ENCODE measurements at regions not wholly inside any gene's neighbourhood (a gene's known extent, or its start where the extent isn't known, plus 50 kb on each side); places are given as distances from the start of the nearest gene placed in this dataset.

DNA sequence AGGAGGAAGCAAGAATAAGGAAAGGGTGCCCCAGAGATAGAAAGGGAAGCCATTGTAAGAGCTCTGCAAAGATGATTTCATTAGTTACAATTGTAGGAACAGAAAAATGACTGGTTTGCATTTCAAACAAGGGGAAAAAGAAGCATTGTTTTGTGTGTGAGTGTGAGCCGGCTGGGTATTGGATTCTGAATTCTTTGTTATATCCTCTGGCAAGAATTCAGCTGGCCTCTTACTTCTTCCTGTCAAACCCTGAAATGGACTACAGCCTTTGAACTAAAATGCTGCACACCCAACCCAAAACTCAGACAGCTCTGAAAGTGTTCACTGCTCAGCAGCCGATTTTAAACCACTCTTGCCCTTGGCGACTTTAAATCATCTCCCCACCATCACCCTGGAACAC lies 461.3 kb downstream of the PMP22 start:
- no peak for DNase-seq

DNA sequence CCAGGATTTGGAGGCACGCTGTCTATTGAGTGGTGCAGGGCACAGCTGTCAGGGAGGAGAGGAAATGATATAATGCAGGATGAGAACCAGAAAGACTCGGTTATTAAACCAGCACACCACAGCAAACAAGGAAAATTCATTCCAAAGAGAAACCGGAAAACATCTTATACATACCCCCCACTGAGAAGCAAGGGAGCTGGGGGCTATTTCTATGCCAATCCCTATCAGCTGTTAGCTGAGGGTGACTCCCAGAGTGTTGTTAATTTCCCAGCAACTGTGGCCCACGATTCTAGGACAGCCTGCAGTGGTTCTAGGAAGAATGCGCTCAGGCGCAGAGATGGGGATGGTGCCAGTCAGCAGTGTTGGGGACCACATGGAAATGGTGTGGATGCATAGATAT lies 467.3 kb downstream of the PMP22 start:
- no peak for DNase-seq

DNA sequence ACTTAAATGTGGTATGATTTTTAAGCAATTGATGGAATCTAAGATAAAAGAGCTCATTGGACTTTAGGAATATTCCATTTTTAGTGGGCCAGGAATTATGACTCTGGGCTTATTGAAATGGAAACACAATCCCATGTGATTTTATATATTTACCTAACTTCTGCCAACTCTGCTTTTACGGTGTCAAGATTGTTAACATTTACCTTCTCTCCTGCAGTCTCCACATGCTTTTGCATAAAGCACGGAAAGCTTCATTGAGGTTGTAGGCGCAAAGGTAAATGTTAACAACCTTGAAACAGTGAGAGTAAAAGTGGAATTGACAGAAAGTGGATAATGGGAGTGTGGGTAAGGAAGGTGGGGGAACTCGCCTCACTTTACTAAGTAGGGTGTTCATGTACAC lies 468.1 kb downstream of the PMP22 start:
- no peak for DNase-seq

DNA sequence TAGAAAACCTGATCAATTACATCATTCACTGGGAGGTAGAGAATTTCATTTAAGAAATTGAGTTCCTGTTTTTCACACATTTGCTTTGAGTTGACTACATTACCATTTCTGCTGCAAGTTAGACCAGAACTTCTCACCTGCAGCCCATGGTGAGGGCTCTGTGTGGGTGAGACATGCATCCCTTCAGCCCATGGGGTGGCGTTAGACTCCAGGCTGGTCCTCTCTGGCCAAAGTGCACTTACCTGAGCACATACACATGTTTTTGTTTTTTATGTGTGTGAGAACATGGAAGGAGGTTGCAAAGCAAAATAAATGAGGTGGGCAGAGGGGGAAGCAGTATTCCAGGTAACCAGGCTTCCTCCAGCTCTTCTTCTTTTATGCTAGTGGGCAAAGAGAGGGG lies 470.2 kb downstream of the PMP22 start:
- DNase-seq: no peak

DNA sequence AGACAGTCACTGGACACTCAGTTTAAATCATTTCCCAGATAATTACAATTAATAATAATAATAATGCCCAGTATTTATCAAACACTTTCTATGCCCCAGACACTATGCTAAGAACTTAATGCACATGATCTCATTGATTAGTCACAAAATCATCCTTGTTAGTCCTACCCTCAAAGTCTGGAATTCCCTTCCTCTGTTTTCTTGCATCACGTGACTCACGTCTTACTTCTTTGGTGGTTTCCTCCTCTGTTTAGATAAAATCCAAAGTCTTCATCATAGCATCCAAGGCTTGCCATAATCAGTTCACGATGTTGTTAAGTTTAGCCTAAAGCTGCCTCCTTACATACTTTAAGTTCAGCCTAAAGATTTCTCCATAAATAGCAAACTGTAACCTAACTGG lies 471.9 kb downstream of the PMP22 start:
- no peak for DNase-seq

DNA sequence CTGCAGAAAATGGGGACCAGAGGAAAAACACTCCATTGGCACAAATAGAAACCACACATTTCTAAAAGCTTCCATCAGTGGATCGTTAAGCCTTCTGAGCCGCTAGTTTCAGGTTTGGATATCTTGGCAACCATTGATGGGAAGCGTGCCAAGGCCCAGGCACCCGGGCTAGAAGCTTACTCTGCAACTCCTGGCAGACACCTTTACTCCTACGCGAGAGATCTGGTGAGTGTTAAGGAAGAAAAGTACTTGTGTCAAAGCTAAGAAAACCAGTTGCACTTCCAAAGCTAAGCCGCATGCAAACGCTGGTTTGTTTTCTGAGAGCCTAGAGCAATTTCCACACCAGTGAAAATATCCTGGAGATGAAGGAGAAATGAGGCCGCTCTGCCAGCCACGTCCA lies 472.4 kb downstream of the PMP22 start:
- no peak for DNase-seq

DNA sequence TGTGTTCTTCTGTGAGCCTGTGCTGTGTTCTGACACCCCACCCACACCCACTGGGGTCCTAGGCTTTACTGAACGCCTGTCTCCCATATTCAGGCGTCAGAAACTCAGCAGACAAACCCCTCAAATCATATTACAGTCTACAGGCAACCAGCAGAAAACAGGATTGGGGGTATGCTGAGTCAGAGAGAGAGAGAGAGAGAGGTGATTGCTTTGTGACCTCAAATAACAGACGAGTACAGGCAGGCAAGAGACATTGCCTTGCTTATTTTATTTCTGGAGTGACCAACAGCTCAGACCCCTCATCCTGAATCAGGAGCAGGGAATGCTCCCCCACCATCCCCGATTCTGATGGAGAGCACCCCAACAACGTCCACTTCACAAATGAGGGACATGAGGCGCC lies 473.9 kb downstream of the PMP22 start:
- DNase-seq: no peak

DNA sequence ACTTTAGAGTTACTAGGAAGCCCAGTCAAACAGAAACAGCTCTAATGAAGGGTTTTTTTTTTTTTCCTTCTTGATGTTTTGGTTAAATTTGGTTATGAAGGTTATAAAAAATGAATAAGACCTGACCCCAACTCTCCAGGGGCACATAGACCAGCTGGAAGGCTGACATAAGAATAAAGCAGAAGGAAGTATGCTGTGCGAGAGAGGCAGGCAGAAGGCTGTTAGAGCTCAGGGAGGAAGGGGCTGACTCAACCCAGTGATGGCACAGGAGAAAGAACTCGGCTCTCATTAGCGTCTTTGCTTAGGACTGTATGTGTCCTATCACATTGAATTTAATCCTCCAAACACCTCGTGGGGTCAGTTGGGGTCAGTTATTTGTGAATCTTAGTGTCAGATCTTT lies 474.6 kb downstream of the PMP22 start:
- no peak for DNase-seq

DNA sequence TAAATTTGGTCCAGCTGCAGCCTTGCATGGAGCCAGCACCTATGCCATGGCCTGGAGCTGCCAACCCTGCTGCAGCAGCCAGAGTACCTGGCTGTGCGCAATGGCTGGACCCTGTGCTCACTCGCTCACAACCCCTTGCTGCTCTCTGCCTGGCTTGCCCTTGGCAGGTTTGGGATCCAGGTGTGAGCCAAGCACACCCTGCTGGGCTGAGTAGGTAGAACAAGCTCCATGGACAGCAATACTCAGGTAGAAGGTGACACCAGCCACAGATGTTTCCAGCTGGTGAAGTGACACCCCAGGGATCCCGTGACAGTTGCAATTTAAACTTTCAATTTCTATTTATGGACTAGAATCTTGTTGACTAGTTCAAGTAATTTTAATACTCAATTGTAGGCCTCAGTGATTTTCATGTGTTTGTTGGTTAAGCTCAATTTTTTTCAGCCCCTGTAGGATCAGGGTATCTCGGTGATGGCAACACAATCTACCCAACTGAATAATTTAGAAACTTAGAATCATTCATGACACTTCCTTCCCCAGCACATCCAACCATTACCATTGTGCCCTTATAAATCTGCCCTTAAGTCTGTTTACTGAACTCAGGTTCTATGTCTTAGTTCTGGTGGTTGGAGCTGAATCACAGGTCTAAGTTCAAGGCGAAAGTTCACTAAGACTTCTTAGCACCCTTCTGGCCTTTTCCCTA lies 480.0 kb downstream of the PMP22 start:
- no peak for DNase-seq

DNA sequence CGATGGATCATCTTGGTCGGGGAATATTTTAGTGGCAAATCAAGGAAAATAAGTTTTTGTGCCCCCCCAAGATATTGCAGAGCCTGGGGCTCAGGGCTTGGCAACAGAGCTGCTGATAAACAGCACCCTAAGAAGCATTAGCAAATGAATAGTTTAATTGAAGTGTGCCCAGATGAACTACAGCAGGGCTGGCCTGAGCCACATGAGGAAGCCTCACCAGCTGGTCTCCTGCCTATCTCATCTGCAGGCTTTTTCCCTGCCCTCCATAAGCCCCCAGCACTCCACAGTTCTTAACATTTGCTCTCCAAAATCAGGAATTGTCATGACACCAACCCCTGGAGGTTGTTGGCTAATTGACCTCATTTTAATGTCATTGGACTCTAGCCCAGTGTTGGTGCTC lies 480.2 kb downstream of the HS3ST3B1 start:
- no peak for DNase-seq

DNA sequence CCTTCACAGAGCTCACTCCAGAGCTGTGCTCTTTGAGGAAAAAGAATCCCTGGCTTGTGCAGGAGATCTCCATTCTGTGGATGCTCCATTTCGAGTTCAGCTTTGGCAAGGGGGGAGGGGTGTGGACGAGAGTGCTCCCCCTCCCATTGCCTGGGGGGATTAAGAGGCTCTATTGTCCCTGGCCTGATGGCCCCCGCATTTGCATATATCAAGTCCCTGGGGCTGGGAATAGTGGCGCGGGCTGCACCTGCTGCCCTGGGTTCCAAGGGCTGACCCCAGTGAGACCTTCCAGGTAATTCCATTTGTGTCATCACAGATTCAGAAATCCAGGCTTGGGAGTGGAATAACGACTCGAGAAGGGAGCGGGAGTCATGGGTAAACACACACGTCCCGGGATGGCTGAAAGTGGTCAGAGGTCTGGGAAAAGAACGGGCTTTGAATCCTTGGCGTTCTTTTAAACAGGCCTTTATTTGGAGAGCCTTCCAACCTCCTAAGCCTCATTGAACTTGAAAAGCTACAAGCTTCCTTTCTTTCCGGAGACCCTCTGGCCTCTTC lies 479.3 kb downstream of the HS3ST3B1 start:
- no peak for DNase-seq

DNA sequence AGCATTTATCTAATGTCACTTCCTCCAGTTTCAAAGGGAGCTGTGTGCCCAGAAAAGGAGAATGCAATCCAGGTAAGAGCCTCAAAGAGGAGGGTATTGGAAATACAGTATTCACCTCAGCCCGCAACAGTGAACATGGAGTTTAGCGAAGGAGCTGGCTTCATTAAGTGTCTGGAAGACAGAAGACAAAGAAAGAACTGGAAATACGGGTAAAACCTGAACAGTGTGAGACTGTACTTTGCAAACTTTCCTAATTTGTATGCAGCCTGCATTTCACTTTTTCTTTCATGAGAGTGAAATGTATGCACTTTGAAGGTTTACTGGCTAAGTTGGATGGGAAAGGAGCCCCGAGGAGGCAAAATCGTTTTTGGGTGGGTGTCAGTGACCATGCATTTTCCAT lies 478.4 kb downstream of the HS3ST3B1 start:
- DNase-seq: no peak

DNA sequence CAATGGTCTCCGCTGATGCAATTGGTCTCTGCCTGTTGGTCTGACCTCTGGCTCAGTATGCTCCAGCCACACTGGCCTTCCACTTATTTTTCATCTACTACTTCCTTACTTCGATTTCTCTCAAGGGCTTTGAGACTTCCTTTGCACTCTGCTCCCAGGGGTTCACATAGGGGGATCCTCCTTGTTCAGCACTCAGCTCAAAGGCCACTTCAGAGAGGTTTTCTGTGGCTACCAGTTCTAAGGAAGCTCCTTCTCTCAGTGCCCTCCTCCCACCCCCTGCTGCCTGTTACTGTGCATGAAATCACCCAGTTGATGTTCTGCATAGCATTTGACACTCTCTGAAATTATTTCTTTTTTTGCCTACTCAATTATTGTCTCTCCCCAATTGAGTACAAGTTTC lies 476.4 kb downstream of the HS3ST3B1 start:
- DNase-seq: no peak

DNA sequence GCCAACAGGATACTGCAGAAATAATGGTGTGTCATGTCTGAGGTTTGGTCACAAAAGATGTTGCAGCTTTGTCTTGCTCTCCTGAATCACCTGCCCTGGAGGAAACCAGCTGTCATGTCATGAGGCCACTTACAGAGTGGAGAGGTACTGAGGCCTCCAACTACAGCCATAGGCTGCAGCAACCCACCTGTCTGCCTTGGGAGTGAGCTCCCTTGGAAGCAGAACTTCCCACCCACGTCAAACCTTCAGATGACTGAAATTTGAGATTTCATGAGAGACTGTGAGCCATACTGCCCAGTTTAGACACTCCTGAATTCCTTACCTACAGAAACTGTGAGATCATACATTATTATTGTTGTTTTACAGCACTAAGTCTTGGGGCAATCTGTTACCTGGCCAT lies 475.9 kb downstream of the HS3ST3B1 start:
- DNase-seq: no peak

DNA sequence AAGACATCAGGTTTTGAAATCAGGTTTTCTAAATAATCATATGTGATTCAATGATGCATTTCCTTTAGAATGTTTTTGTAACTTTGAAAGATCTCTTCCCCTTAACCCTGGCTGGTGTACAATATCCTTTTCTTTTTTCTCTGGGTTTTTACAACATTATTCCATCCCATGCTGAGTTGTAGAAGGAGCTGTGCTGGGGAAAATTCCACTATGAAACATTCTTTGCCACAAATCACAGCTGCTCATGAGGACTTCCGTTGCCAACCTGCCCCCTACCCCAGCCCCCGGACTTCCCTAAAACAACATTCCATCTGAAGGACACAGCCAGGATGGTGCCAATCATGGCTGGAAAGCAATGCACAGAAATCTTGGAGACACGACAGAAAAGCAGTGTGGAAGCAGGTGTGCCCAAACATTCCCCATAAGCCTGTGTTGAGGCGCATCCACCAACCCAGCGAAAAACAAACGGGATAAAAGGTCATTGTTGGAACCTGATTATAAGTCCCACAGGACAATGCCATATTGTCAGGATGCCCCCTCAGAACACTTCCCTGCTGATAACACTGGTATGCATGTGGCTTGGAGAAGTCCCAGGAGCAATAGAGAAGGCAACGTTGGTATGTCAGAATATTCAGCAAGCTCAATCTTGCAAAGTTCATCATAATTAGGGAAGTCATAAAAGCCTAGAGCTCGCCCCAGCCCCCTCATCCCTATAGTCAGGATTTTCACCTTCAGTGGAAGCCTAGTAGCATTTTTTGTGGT lies 475.0 kb downstream of the HS3ST3B1 start:
- DNase-seq: no peak

DNA sequence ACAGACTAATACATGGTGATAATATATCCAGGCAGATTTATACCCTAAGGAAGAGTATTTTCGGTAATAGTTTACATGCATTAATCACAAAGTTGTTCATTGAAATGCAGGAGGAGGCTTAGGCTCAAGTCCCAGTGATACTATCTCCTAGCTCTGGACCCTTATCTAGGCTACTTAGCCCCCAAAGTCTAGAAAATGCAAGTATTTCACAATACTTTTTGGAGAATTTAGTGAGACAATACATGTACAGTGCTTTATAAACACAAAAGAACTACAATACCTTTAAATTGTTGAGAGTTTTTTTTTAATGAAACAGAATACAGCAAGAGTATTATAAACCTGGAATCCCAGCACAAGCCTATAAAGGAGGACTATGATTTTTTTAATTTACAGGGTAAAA lies 473.9 kb downstream of the HS3ST3B1 start:
- DNase-seq: no peak

DNA sequence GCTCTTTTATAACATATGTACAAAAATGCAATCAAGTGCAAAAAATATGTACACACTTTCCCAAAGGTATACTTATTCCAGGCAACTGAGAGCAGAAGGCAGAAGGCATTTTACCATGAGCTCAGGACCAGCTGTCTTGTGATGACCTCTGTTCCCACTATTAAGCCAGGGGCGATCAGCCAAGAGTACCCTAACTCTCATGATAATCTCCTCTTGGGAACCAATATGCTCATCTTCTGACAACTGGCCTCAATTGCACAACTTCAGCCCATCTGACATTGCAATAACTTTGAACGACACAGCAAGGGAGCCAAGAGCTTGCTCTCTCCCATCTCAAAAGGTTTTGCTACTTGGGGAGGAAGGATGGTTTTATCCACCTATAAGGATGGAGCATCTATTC lies 471.9 kb downstream of the HS3ST3B1 start:
- DNase-seq: no peak

DNA sequence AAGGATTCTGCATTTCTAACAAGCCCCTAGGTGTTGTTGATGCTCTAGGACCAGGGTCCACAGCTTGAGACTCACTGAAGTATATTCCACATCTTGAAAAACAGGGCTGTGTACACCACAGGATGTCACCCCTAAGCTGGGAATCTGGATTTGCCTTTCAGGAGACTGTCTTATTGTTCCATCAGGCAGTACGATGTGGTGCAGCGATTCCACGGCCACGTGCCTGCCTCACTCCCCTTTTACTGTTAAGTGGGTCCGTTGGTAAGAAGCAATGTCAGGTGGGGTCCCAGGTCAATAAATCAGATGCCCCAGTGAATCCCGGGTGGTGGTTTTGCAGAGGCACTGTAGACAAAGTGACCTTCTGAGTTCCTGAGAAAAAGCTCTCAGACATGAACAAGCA lies 470.7 kb downstream of the HS3ST3B1 start:
- no peak for DNase-seq

DNA sequence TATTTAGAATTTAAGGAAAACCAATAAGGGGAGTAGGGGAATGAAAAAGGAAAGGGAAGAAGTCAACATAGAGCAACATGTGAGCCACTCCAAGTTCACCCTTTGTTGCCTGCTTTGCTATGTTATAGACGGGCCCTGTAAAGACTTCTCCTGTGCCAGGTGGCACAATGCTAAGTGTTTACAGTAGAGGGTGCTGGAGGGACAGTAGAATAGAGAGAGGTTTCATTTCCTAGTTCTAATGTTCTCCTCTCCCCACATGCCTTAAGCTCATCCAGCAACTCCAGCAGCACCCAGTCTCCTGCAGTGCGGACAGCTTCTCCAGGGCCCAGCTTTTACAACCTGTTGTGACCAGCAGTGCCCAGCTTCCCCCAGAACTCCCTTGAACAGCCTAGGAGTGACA lies 468.0 kb downstream of the HS3ST3B1 start:
- DNase-seq: no peak

DNA sequence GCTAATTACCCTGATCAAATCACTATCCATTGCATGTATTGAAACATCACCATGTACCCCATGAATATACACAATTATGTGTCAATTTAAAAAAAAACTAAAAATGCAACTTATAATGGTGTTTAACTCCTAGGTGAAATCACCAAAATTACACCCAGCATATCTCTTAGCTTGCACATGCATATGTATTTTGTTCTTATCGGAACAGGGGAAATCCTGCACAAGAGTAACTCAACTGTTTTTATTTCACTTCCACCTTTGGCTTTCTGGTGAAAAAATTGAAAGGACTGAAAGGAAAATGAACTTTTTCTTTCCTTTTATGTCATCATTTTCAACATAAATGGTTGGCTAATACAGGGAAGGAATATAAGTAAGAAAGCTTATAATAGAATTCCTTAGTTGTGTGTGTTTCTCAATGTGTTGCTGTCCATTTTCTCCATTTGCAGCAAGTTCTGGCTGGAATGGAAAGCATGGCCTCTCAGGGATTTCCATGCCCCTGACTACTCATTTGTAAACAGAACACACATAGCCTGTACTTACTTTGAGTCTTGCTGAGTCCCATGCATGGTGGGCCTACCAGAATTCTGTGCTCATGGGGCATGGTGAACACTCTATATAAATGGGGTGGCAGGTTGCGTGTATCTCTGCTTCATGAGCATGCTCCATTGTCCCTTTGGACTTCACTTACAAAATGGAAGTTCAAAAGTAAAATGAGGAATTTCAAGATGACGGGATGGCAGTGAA lies 462.0 kb downstream of the HS3ST3B1 start:
- no peak for DNase-seq

DNA sequence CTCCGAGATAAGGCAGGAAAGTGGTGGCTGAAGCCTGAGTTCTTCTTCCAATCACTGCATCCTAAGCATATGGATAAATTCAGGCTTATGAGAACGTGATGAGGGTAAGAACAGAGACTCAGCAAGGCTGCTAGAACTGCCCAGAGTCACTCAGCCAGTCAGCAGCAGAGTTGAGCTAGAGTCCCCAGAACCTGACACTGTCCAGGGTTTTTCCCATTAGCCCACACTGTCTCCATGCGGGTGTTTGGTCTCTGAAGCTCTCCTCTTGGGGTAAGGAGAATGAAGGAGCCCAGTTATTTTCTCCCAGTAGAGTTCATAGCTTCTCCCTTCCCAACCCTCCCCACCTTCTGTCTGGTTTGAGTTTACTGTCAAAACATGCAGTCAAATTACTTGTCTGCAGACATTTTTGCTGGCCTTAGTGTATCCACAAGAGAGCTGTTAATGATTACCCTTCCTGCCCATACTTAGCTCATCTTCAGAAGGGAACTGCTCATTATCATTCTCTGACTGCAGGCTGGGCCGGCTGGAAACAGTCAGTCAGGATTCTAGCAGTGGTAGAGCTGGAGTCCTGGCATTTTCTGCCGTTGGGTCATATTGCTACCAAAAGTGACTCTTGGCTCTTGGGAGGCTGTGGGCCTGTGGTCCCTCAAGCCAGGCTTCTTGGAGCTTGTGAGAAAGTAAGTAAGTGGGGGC lies 460.0 kb downstream of the HS3ST3B1 start:
- DNase-seq: no peak

DNA sequence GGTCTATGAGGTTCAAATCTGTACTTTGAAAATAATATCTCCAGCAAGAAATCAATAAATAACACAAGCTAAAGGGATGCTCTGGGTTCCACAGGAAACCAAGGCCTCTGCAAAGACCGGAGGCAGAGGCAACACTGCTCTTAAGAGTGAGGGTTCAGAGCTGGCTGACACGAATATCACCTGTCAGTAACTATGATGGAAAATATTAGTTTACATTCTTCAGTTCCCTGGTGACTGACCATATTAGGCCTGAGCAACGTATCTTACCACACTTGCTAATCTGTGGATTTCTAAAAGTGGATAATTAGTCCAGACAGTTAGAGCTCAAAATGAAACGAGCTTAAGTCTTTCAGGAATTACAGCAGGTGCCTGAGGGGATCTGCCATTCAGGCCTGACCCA lies 459.3 kb downstream of the HS3ST3B1 start:
- no peak for DNase-seq

DNA sequence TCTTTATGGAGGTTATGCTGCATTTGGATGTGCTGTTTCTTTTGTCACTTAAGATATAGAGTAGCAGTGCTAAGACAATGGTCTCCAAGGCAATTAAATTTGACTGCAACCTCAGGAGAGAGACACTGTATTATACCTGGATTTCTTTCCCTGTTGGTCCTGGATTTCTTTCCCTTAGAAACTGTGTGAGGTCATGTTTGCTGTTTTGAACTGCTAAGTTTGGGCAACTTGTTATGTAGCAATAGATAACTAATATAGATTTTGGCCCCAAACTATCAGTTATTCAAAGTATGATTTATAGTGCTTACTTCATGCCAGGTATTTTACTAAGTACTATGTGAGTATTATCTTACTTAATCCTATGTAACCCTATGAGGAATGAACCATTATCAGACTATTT lies 458.4 kb downstream of the HS3ST3B1 start:
- no peak for DNase-seq

All from NCI-H1694 treated with DMSO at 0.1 percent for 48 hours (cell line).